22Rv1 (cell line): ENCODE measurements at regions not wholly inside any gene's neighbourhood (a gene's known extent, or its start where the extent isn't known, plus 50 kb on each side); places are given as distances from the start of the nearest gene placed in this dataset.

Experiments
- CTCF ChIP-seq: fragments of 450-650 bp; IDR thresholded peaks from 2 replicates; pipeline ENCODE4 v1.5.1; 2017; ENCODE audit warnings: mild to moderate bottlenecking
- ZFX ChIP-seq: fragments of 450-650 bp; IDR thresholded peaks from 2 replicates; pipeline ENCODE4 v1.6.1; 2017; ENCODE audit warnings: antibody characterized with exemption, borderline replicate concordance

- TF ChIP-seq CTCF: no peak
- no peak for TF ChIP-seq ZFX
Observed at GRCh38 chr6:119960456-119960855, 610.9 kb upstream of the MAN1A1 start.
